G401 (cell line): ENCODE measurements at regions not wholly inside any gene's neighbourhood (a gene's known extent, or its start where the extent isn't known, plus 50 kb on each side); places are given as distances from the start of the nearest gene placed in this dataset.
"Not testable (repeated sequence)": the region's sequence is repeated elsewhere in the genome, so short reads cannot be mapped to it uniquely, and the experiment has no call there.

ENCODE experiments used
- DNase-seq: peaks from one replicate; pipeline ENCODE4 v3.0.0-alpha.2; 2015; ENCODE audit warnings: low spot score
- in situ Hi-C: cut with HindIII; loops from 2 replicates; pipeline ENCODE4 v1.10.0; 2016; ENCODE audit warnings: low sequenced_read_pairs, mixed read lengths

DNA sequence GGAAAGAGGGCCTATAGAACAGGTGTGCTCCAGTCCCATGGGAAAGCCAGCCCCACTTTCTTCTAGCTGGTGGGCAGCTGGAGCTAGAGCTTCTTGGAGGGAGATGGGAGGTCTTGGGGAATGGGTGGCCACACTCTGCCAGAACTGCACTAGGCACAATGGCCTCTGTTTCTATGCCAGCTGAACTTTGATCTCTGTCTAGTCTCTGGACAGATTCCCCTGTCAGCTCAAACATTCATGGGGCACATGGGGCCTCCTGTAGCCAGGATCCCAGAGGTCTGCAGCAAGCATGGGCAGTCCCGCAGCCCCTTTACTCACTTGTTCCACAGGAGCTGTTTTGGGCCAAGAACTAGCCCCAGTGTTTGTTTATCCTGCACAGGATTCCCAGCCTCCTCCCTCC lies 591.3 kb upstream of the HS3ST5 start:
- DNase-seq = no peak
- in situ Hi-C loops = no loop called here

GRCh38 chr6:114928731-114929130 lies 585.9 kb upstream of the HS3ST5 start:
- DNase-seq, in situ Hi-C loops: not testable (repeated sequence)

GRCh38 chr6:114906096-114906495 lies 563.3 kb upstream of the HS3ST5 start:
- in situ Hi-C loops = no loop called here
- no peak for DNase-seq

- DNase-seq = no peak
- in situ Hi-C loops = no loop called here
These were observed 554.7 kb upstream of the HS3ST5 start for GRCh38 chr6:114897536-114897935.

DNA sequence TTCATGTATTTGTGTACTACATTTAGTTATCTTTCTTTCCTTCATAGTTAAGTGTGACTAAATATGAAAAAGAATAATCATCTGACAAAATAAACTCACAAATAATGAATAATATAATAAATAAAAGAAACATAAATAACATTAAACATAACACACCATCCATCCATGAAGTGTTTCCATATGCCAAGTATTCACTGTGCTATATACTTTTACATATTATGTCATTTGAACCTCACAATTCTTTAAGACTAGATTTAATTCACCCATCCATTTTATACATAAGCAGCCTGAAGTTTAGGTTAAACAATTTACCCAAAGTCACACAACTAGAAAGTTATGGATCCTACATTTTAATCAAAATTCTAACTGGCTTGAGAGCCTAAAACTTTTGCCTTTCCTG lies 549.4 kb upstream of the HS3ST5 start:
- in situ Hi-C loops = no loop called here

DNA sequence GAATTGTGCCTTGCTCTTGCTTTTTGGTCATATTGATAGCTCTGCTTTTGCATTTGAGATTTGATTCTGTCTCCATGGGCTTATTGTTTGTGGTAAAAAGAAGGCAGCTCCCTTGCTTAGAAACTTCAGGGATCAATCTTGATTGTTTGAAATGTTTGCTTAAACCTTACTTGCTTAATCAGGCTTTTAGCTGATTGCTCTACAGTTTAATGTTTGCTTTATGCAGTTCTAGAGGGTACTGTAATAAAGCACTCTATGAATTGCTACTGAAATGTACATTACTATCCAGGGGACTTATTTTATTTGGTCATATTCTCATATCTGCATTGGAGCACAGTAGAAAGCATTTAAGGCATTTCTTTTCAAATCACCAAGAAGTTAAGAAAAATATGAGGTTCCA lies 545.4 kb upstream of the HS3ST5 start:
- in situ Hi-C loops = no loop called here
- no peak for DNase-seq

More for the DNA sequence above, 549.4 kb upstream of the HS3ST5 start:
- no peak for DNase-seq

- in situ Hi-C loops = no loop called here
- DNase-seq = no peak
These were observed 544.0 kb upstream of the HS3ST5 start for GRCh38 chr6:114886670-114887436.

DNA sequence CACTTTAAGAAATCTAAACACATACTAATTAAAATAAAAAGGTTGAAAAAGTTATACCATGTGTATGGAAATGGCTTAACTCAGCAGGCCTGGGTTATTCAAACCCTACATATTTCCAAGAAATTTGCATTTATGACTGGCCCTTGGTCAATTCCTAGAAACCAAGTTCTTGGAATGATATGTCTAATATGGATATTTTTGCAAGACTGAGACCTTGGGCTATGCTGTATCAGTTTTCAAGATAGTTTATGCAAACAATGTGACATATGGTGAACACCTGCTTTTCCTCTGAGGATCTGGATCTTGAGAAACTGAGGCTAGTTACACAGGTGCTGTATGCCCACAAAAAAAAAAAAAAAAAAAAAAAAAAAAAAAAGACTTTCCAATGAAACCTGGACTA lies 536.9 kb upstream of the HS3ST5 start:
- DNase-seq = no peak
- in situ Hi-C loops = no loop called here

GRCh38 chr6:114878091-114878490 lies 535.3 kb upstream of the HS3ST5 start:
- no peak for DNase-seq
- in situ Hi-C loops = no loop called here

DNA sequence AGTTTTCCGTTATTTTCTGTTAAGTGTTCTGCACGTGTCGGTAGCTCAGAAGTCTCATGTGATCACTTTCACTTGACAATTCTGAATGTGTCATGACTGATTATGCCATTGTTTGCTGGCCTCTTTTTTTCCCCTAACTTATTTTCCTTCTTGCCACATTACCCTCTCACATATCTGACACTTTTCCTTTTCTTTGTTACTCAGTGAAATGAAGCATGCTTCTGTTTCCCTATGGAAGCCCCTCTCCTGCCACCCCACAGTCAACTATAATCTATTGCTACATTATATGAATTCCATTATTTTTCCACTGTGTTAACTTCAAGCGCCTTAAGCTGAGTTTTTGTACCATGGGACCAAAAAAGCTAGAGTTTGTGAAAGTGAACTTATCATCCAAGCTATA lies 531.6 kb upstream of the HS3ST5 start:
- in situ Hi-C loops = no loop called here

DNA sequence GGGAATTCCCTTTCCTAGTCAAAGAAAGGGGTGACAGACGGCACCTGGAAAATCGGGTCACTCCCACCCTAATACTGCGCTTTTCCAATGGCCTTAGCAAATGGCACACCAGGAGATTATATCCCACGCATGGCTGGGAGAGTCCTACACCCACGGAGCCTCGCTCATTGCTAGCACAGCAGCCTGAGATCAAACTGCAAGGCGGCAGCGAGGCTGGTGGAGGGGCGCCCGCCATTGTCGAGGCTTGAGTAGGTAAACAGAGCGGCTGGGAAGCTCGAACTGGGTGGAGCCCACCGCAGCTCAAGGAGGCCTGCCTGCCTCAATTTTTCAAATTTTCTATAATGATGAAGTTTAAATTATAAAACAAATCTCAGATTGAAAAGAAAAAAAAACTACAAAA lies 522.7 kb upstream of the HS3ST5 start:
- DNase-seq, in situ Hi-C loops: not testable (repeated sequence)

More for the DNA sequence above, 531.6 kb upstream of the HS3ST5 start:
- no peak for DNase-seq

GRCh38 chr6:114863610-114864009 lies 520.8 kb upstream of the HS3ST5 start:
- DNase-seq = no peak
- in situ Hi-C loops = no loop called here

DNA sequence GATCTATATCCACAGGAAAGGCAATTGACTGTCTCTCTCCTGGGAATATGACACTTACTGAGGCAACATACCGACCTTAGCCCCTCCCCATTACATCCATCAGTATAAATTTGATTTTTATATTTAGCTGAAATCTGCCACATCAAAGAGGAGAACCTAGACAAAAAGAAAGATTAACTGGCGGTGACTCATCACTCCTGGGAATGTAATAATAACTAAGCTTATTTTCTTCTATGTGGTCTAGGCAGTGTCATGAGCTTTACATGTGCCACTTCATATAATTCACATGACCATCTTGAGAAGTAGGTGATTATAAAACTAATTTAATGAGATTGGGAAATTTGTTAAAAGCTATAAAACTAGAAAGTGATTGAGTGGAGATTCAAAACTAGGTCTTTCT lies 520.0 kb upstream of the HS3ST5 start:
- no peak for DNase-seq

DNA sequence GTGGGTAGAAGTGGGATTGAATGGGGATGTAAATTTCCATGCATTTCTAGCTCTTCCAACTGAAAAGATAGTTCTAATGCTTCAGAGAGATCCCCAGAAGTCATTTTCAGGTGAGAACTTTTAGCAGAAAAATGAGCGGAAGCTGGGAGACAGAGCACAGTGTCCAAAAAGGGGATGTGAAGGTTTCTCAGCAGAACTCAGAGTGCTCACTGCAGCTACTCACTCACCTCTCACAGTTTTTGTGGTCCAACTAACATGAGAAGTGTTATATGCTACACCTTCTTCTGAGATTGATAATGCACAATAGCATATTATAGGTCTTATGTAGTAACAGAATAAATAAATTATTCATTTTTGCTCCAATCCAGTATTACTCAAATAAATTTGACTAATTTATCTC lies 519.2 kb upstream of the HS3ST5 start:
- DNase-seq = no peak
- in situ Hi-C loops = no loop called here

More for the DNA sequence above, 520.0 kb upstream of the HS3ST5 start:
- in situ Hi-C loops = no loop called here

DNA sequence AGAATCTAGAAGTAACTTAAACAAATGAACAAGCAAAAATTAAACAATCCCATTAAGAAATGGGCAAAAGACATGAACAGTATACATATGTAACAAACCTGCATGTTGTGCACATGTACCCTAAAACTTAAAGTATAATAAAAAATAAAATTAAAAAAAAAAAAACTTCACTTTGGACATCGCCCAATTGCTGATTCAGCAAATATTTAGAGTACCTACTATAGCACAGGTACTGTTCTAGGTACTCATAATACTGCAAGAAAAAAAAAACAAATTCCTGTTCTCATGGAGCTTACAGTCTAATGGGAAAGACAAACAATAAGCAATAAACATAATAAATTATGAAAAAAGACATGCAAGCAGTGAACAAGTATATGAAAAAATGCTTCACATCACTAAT lies 501.5 kb upstream of the HS3ST5 start:
- in situ Hi-C loops = no loop called here
- DNase-seq = no peak

DNA sequence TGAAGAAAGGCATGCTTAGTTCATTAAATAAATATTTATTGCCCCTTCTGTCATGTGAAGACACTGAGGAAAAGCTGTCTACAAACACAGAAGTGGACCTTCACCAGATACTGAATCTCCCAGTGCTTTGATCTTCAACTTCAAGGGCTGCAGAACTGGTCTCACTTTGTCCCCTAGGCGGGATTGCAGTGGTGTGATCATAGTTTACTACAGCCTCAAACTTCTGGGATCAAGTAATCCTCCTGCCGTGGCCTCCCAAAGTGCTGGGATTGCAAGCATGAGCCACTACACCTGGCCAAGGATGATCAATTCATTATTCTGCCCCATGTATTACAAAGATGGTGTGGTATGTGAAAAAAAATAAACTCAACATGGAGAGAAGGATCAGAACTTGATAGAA lies 496.2 kb upstream of the HS3ST5 start:
- in situ Hi-C loops = no loop called here
- DNase-seq = no peak

DNA sequence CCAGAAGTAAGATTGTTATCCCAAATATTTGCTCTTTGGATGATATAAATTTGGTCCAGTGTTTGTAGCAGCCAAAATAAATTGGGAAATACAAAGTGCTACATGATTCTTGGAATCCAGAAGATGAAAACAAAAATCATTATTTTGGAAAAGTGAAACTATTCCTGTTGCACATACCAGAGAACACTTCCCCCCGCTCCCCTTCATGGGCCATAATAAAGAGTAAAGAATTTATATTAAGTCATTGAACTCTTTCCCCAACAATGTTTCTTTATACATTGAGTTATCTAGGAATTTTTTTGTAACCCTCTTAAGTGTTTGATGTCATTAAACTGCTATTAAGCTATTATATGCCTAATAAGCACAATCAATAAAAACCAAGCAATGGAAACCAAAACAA lies 490.4 kb upstream of the HS3ST5 start:
- in situ Hi-C loops = no loop called here

GRCh38 chr6:114830515-114830914 lies 487.7 kb upstream of the HS3ST5 start:
- in situ Hi-C loops = no loop called here
- no peak for DNase-seq

More for the DNA sequence above, 490.4 kb upstream of the HS3ST5 start:
- no peak for DNase-seq

DNA sequence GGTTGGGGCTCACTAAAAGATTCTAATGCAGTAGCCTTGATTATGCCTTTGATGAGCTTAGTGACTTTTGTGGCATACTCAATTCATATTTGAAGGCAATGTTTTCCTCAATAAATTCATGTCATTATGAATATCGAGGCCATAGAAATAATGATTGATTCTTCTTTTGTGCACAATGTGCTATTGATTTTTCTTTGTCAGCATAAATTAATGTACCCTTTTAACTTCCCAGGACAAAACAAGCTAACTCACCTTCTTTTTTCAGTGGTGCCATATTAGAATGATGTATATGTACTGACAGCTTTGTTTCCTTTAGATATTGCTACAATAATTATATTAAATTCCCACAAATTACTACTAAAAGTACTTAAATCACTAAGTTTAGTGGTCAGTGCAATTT lies 484.3 kb upstream of the HS3ST5 start:
- in situ Hi-C loops = no loop called here

GRCh38 chr6:114824409-114824808 lies 481.6 kb upstream of the HS3ST5 start:
- no peak for DNase-seq
- in situ Hi-C loops = no loop called here

More for the DNA sequence above, 484.3 kb upstream of the HS3ST5 start:
- DNase-seq = no peak

DNA sequence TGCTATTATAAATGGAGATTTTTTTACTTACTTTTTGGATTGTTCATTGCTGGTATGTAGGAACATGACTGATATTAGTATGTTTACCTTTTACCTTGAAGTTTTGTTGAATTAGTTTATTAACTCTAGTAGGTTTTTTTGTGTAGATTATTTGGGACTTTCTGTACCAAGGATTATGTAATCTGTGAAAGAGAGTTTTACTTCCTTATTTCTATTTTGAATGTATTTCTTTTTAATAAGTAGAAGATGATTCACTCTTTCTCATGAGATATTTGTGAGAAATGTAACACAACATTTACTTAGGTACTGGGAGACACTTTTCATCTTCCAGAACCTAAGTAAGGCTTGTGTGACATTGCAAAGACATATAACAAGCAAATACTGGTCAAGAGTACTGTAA lies 473.9 kb upstream of the HS3ST5 start:
- no peak for DNase-seq
- in situ Hi-C loops = no loop called here
